GM18868 (cell line): ENCODE measurements at regions not wholly inside any gene's neighbourhood (a gene's known extent, or its start where the extent isn't known, plus 50 kb on each side); places are given as distances from the start of the nearest gene placed in this dataset.
"Not testable (repeated sequence)": the region's sequence is repeated elsewhere in the genome, so short reads cannot be mapped to it uniquely, and the experiment has no call there.

Experiments
- ATAC-seq: cut with Tn5 transposase; IDR thresholded peaks from one replicate; pipeline ENCODE4 v1.9.1; 2021; ENCODE audit warnings: mild to moderate bottlenecking, moderate library complexity; ENCODE audit not compliant: unreplicated experiment

GRCh38 chr6:9083108-9083507 lies 647.8 kb upstream of the SLC35B3 start:
- no peak for ATAC-seq

GRCh38 chr6:9066726-9067125 lies 631.4 kb upstream of the SLC35B3 start:
- ATAC-seq: no peak

GRCh38 chr6:9064156-9064555 lies 628.8 kb upstream of the SLC35B3 start:
- no peak for ATAC-seq

- ATAC-seq: no peak
Observed at GRCh38 chr6:9062596-9062995, 627.3 kb upstream of the SLC35B3 start.

- no peak for ATAC-seq
Observed at GRCh38 chr6:9057937-9058336, 622.6 kb upstream of the SLC35B3 start.

- ATAC-seq: no peak
Observed at GRCh38 chr6:9056556-9056955, 621.2 kb upstream of the SLC35B3 start.

- no peak for ATAC-seq
Observed at GRCh38 chr6:9044426-9044825, 609.1 kb upstream of the SLC35B3 start.

GRCh38 chr6:9040718-9041117 lies 605.4 kb upstream of the SLC35B3 start:
- no peak for ATAC-seq

GRCh38 chr6:9039258-9039657 lies 603.9 kb upstream of the SLC35B3 start:
- ATAC-seq: no peak

GRCh38 chr6:9028086-9028485 lies 592.7 kb upstream of the SLC35B3 start:
- no peak for ATAC-seq

GRCh38 chr6:9025796-9026394 lies 590.5 kb upstream of the SLC35B3 start:
- ATAC-seq: no peak

GRCh38 chr6:9025228-9025627 lies 589.9 kb upstream of the SLC35B3 start:
- ATAC-seq: no peak

- ATAC-seq: not testable (repeated sequence)
Observed at GRCh38 chr6:9024246-9024645, 588.9 kb upstream of the SLC35B3 start.

GRCh38 chr6:9020001-9020400 lies 584.7 kb upstream of the SLC35B3 start:
- ATAC-seq: no peak

GRCh38 chr6:9009931-9010330 lies 574.6 kb upstream of the SLC35B3 start:
- no peak for ATAC-seq

- ATAC-seq: no peak
Observed at GRCh38 chr6:9007027-9007426, 571.7 kb upstream of the SLC35B3 start.

- ATAC-seq: no peak
Observed at GRCh38 chr6:9002833-9003232, 567.5 kb upstream of the SLC35B3 start.

GRCh38 chr6:8995156-8995555 lies 559.8 kb upstream of the SLC35B3 start:
- no peak for ATAC-seq

- no peak for ATAC-seq
Observed at GRCh38 chr6:8993111-8993510, 557.8 kb upstream of the SLC35B3 start.

GRCh38 chr6:8991844-8992243 lies 556.5 kb upstream of the SLC35B3 start:
- no peak for ATAC-seq

- ATAC-seq: no peak
Observed at GRCh38 chr6:8990075-8990474, 554.7 kb upstream of the SLC35B3 start.

GRCh38 chr6:8983202-8983688 lies 547.9 kb upstream of the SLC35B3 start:
- ATAC-seq: peak; percentile 99

GRCh38 chr6:8982668-8983067 lies 547.3 kb upstream of the SLC35B3 start:
- ATAC-seq: no peak
